HepG2 (cell line): ENCODE measurements at regions not wholly inside any gene's neighbourhood (a gene's known extent, or its start where the extent isn't known, plus 50 kb on each side); places are given as distances from the start of the nearest gene placed in this dataset.

Source experiments
- MYC ChIP-seq: sonication (generic); formaldehyde crosslinking; IDR thresholded peaks from 2 replicates; pipeline ENCODE4 v1.9.0; 2021; ENCODE audit warnings: missing genetic modification reagents, borderline replicate concordance
- SIN3A ChIP-seq: IDR thresholded peaks from 2 replicates; pipeline ENCODE4 v1.6.1; 2011; ENCODE audit warnings: low read depth, mild to moderate bottlenecking, control low read depth, low read length, borderline replicate concordance
- TCF7L2 ChIP-seq: IDR thresholded peaks from 2 replicates; pipeline ENCODE4 v1.6.1; 2011; ENCODE audit warnings: mild to moderate bottlenecking, low read depth, low read length, moderate library complexity

DNA sequence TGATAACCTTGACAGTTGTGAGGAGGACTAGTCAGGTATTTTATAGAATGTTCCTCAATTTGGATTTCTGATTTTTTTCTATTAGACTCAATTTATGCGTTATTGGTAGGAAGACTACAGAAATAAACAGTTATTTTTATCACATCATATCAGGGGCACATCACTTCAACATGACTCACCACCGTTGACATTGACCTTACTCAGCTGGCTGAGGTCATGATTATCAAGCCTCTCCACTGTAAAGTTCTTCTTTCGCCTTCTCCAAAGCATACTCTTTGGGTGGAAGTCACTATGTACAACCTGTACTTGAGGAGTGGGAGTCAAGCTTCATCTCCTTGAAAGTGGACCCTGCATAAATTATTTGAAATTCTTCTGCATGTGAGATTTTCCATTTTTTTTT is 194.3 kb upstream of the IGFBP3 start:
- TF ChIP-seq SIN3A = no peak
- no peak for TF ChIP-seq MYC
- no peak for TF ChIP-seq TCF7L2
